DND-41 (cell line): ENCODE measurements at regions not wholly inside any gene's neighbourhood (a gene's known extent, or its start where the extent isn't known, plus 50 kb on each side); places are given as distances from the start of the nearest gene placed in this dataset.

Experiments
- ATAC-seq: fragments of 200-7000 bp; cut with Tn5 transposase; 3 replicates; pipeline ENCODE4 v1.9.1; 2021; ENCODE audit warnings: low read depth; ENCODE audit not compliant: insufficient read depth
- DNase-seq: peaks from one replicate; pipeline ENCODE4 v3.0.0-alpha.2; 2020
- H2AFZ ChIP-seq: 2 replicates; pipeline ENCODE4 v1.6.0; 2012; ENCODE audit warnings: low read depth, low read length
- H3K27ac ChIP-seq: 2 replicates; pipeline ENCODE4 v1.5.1; 2012; ENCODE audit warnings: low read length, inconsistent platforms
- H3K27me3 ChIP-seq: fragments of 200-600 bp; sonication (generic); 2 replicates; pipeline ENCODE4 v1.6.0; 2012; ENCODE audit warnings: low read length, mild to moderate bottlenecking, inconsistent platforms; ENCODE audit not compliant: insufficient read depth, poor library complexity
- H3K36me3 ChIP-seq: 2 replicates; pipeline ENCODE4 v1.5.1; 2012; ENCODE audit warnings: low read length, inconsistent platforms; ENCODE audit not compliant: insufficient read depth
- H3K4me1 ChIP-seq: 2 replicates; pipeline ENCODE4 v1.5.1; 2012; ENCODE audit warnings: mild to moderate bottlenecking, low read length; ENCODE audit not compliant: insufficient read depth
- H3K4me2 ChIP-seq: 2 replicates; pipeline ENCODE4 v1.6.0; 2012; ENCODE audit warnings: mild to moderate bottlenecking, moderate library complexity, low read length, inconsistent platforms; ENCODE audit not compliant: insufficient read depth
- H3K4me3 ChIP-seq, 2 experiments: fragments of 200-600 bp in 1 of 2; shearing (Covaris generic) in 1 of 2; 2 replicates each; pipeline ENCODE4 v1.5.1; 2012 to 2016; ENCODE audit warnings: inconsistent platforms in 2 of 2, low read length in 2 of 2, mild to moderate bottlenecking in 2 of 2, low read depth in 1 of 2, moderate library complexity in 1 of 2
- H3K79me2 ChIP-seq: 2 replicates; pipeline ENCODE4 v1.6.0; 2012; ENCODE audit warnings: low read length, inconsistent platforms; ENCODE audit not compliant: insufficient read depth
- H3K9ac ChIP-seq: 2 replicates; pipeline ENCODE4 v1.6.0; 2012; ENCODE audit warnings: low read depth, mild to moderate bottlenecking, inconsistent platforms, low read length, moderate library complexity
- H3K9me3 ChIP-seq: 2 replicates; pipeline ENCODE4 v1.5.1; 2012; ENCODE audit warnings: low read length, moderate library complexity, mild to moderate bottlenecking, inconsistent platforms; ENCODE audit not compliant: insufficient read depth, severe bottlenecking
- H4K20me1 ChIP-seq: 2 replicates; pipeline ENCODE4 v1.6.0; 2012; ENCODE audit warnings: low read length; ENCODE audit not compliant: insufficient read depth
- EZH2 ChIP-seq: IDR thresholded peaks from 3 replicates; pipeline ENCODE4 v1.6.1; 2012; ENCODE audit warnings: borderline replicate concordance, low read depth, mild to moderate bottlenecking, moderate library complexity, low read length, inconsistent platforms; ENCODE audit not compliant: severe bottlenecking
- TF ChIP-seq, protein P1 (sequence below): IDR thresholded peaks from 2 replicates; pipeline ENCODE4 v1.5.1; 2012; ENCODE audit warnings: borderline replicate concordance, low read length, moderate library complexity, mild to moderate bottlenecking; ENCODE audit not compliant: poor library complexity, severe bottlenecking; ENCODE audit errors: extremely low read depth

DNA sequence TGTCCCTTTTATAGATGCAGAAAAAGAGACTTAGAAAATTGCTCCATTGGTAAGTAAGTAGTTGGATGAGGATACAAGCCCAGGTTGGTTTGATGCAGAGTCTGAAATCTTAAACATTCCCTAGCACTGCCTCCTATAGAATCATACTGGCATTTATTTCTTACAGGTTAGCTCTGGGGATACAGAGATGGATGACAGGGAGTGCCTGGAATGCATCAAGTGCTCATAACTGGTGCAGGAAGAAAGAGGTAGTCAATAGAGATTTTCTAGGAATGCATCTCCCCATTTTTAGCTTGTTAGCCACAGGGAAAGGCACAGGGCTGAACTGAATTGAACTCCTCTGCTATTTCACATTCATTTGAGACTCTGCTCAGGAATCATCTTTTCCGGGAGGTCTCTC, 269.0 kb upstream of the USP24 start:
- H3K36me3 ChIP-seq, result no peaks in the 10 kb centered on the region
- H3K79me2 ChIP-seq, result no peaks in the 10 kb centered on the region
- no peak overlapping the region for H3K27ac ChIP-seq
- H2AFZ ChIP-seq, result no peak overlapping the region
- DNase-seq, result no peak
- no peak for TF ChIP-seq EZH2
- TF ChIP-seq, protein P1, sequence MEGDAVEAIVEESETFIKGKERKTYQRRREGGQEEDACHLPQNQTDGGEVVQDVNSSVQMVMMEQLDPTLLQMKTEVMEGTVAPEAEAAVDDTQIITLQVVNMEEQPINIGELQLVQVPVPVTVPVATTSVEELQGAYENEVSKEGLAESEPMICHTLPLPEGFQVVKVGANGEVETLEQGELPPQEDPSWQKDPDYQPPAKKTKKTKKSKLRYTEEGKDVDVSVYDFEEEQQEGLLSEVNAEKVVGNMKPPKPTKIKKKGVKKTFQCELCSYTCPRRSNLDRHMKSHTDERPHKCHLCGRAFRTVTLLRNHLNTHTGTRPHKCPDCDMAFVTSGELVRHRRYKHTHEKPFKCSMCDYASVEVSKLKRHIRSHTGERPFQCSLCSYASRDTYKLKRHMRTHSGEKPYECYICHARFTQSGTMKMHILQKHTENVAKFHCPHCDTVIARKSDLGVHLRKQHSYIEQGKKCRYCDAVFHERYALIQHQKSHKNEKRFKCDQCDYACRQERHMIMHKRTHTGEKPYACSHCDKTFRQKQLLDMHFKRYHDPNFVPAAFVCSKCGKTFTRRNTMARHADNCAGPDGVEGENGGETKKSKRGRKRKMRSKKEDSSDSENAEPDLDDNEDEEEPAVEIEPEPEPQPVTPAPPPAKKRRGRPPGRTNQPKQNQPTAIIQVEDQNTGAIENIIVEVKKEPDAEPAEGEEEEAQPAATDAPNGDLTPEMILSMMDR, result no peak
- H3K9me3 ChIP-seq, result no peaks in the 10 kb centered on the region
- no peaks in the 10 kb centered on the region for H4K20me1 ChIP-seq
- H3K9ac ChIP-seq, result no peak overlapping the region
- H3K27me3 ChIP-seq, result peaks cover 24% of the 10 kb centered on the region
- H3K4me2 ChIP-seq, result no peak overlapping the region
- H3K4me3 ChIP-seq, result no peak overlapping the region
- no peaks in the 10 kb centered on the region for H3K4me1 ChIP-seq
- no peak for ATAC-seq

DNA sequence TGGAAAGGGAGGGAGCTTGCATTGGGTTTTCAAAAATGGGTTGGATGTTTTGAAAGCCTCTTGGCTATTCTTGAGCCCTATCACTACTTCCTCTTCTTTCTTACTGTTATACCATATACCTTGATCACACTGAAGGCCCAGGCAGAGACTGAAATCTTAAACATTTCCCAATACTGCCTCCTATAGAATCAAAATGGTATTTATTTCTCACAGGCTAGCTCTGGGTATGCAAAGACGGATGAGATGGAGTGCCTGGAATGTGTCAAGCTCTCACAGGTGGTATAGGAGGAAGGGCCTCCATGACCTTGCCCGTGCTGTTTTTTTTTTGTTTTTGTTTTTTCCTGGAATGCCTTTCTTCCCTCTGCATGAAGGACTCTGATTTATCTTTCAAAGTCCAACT, 268.4 kb upstream of the USP24 start:
- peaks cover 24% of the 10 kb centered on the region for H3K27me3 ChIP-seq
- H3K9ac ChIP-seq, result no peak overlapping the region
- H3K79me2 ChIP-seq, result no peaks in the 10 kb centered on the region
- H3K9me3 ChIP-seq, result no peaks in the 10 kb centered on the region
- no peak overlapping the region for H3K4me3 ChIP-seq
- TF ChIP-seq, protein P1, result peak; percentile 29
- no peak for TF ChIP-seq EZH2
- no peaks in the 10 kb centered on the region for H3K4me1 ChIP-seq
- DNase-seq, result no peak
- no peak overlapping the region for H3K27ac ChIP-seq
- no peaks in the 10 kb centered on the region for H4K20me1 ChIP-seq
- ATAC-seq, result no peak
- H3K36me3 ChIP-seq, result no peaks in the 10 kb centered on the region
- H2AFZ ChIP-seq, result no peak overlapping the region
- no peak overlapping the region for H3K4me2 ChIP-seq

DNA sequence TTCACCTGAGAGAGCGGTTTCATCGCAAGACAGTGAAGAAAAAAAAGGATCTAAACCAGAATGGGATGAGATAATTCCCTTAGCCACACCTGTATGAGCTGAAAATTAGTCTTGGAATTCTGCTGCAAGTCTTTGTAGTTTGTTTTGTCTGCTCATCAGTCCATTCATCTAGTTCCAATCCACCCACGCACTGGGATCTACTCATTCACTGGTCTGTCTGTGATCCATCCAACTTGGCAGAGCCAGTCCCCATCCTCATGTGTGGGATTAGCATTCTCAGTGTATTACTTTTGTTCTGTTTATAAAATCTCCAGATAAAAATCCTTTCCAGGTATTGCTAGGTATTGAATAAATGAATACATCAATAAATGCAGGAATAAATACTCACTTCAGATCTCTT, 266.5 kb upstream of the USP24 start:
- Histone ChIP-seq H3K27ac (no peak overlapping the region), H3K79me2 (no peaks in the 10 kb centered on the region), H3K4me3 (no peak overlapping the region), H3K36me3 (no peaks in the 10 kb centered on the region), H3K4me2 (no peak overlapping the region), H3K9ac (no peak overlapping the region), H2AFZ (no peak overlapping the region), H4K20me1 (no peaks in the 10 kb centered on the region), H3K27me3 (peaks cover 22% of the 10 kb centered on the region), H3K9me3 (no peaks in the 10 kb centered on the region), H3K4me1 (no peaks in the 10 kb centered on the region)
- TF ChIP-seq, protein P1, result no peak
- TF ChIP-seq EZH2, result no peak
- no peak for ATAC-seq
- no peak for DNase-seq
